ENCODE measurements at regions not wholly inside any gene's neighbourhood (a gene's known extent, or its start where the extent isn't known, plus 50 kb on each side); places are given as distances from the start of the nearest gene placed in this dataset.

DNA sequence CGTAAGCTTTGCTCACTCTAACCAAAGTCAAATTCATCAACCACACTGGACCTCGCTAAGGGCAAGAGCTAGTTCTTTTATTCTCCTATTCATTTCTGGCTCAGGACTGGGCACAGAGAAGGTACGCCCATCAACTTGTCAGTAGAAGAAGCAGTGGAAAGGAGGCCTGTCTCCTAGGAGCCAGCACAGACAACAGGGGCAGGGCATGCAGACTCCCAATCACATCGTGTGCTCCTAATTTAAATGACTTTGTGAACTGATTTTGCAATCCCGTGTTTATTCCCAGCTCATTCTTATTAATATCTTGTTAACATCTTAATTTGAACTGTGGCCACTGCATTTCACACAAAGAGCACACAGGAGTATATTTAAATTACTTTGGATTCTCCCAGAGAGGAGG lies 161.1 kb upstream of the BCL6 start:
- no peak for DNase-seq

DNA sequence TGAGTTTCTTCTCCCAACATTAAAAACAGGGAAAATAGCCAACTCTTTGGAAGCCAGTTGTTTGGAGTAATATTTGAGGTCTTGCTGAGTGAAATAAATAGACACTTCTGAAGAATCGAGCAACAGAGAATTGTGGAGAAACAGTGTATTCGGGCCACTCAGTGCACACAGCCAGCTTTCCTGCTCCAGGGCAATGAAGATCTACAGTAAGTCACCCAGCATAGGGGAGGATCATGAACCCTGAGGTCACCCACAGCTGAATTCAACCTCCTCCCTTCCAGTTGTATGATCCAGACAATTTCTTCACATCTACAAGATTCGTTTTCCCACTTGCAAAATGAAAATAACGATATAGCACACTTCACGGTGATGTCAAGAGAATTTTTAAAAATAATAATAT lies 161.7 kb upstream of the BCL6 start:
- DNase-seq, result no peak

DNA sequence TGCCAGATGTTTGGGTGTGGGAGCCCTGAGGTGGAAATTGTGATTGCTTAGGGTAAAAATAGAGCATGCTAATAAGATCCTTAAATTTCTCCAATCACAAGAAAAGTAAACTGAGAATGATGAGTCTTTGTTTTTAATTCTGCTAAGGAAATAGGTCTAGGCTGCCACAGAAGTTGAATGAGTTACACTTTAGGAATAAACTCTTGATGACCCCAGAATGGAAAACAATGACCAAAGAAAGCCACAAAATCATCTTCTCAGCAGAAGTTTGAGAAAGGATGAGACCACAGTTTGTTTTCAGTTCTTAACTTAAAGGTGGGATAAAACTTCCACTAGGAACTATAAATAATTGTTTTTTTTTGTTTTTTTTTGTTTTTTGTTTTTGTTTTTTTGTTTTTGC lies 164.6 kb upstream of the BCL6 start:
- DNase-seq, result no peak

DNA sequence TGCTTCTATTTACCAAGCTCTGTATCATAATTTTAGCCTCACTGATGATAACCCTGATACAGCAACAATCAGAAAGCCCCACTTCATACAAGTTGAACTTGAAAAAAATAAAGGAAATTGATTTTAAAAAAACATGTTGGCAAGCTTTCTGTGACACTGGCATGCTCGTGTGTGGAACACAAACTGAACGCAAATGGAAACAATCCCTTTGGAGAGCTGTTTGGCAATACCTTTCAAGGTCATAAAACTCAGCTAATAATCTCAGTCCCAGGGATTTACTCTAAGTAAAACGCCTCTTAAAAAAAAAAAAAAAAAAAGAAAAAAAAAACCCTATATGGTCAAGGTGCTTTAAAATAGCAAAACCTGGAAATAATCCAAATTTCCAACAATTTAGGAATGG lies 166.7 kb upstream of the BCL6 start:
- DNase-seq, result no peak

DNA sequence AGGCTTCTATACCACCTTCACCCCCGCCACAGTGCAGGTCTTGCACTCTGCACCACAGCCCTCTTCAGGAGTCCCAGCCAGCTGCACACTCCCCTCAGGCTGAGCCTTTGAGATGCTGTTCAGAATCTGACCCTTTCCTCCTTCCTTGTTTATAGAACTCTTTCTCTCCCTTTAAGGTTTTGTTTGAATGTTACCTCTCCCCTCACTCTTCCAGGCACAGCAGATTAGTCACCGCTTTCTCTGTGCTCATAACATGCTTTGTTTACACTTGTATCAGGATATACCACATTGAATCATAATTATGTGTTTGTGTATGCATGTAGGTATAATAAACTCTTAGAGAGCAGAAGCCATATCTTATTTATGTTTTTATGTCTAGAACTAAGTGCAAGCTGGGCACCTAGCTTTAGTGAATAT lies 168.4 kb upstream of the BCL6 start:
- no peak for DNase-seq

DNA sequence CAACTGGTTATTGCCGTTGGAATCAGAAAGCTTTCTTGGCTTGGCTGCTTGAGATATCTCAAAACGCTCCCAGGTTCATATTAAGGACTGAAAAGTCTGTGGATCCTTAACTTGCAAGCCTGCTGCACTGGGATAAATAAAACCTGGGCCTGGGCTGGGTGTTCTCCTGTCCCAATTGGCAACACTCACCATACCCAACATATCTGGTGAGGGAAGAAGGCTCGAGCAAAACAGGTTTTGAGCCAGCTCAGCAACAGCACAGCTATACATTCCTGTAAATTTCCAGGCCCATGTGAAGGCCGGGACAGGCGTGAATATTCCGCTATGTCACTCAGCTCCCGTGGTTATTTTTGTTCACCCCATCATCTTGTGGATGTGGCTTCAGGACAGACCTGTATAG lies 169.0 kb upstream of the BCL6 start:
- DNase-seq, result no peak

DNA sequence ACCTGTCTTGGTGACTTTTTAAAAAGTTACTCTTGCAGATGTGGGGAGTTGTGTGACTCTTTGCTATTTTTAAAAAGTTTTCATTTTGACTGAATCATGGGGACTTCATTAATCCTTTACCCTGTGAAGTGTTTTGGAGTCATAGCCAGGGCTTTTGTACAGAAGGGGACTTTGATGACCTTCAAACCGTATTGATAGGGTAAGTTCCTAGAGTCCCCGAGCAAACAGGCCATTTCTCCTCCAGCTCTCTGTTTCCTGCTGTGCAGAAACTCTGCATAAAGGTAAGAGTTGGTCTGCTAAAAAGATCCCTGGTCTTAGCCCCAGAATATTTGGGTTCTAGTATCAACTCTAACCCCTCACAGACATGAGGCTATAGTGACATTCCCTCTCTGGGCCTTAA lies 170.8 kb upstream of the BCL6 start:
- no peak for DNase-seq

DNA sequence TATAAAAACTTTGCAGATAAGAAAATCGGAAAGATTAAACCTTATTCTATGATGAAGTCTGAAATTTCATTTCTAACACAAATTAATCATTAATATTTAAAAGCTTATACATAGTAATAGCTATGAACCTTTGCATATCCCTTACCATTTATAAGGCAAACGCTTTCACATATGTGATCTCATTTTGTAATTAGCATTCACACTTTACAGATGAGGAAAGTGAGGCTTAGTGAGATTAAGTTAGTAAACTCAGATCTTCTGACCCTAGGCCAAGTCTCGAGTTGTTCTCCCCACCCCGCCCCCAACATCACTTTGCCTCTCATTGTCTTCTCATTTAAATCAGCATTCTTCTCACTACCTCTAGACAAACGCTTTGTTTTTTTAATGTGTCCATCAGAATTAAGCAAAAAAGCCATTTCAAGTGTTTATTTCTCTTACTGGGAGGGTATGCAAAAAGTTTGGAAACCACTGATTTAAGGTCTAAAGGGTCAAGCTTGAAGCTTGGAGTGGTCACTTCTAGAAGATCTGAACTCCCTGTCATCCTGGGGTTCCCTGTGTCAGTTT lies 172.9 kb upstream of the BCL6 start:
- no peak for DNase-seq

DNA sequence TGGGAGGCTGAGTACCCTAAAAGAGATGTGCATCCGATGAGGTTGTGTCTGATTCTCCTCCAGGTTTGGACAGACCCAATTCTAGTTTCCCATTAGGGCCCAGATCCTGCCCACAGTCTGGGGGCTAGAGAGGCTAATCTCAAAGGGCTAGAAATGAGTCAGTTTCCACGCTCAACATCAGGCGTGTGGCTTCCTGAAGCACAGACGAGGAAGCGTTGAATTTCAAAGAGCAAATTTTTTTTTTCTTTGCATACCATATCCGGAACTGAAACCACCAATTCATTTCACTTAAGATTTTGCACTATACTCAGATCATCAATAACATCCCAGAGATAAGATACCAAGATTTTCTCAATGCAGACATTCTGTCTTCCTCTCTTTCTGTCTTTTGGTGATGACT lies 173.8 kb upstream of the BCL6 start:
- DNase-seq, result peak; percentile 48

DNA sequence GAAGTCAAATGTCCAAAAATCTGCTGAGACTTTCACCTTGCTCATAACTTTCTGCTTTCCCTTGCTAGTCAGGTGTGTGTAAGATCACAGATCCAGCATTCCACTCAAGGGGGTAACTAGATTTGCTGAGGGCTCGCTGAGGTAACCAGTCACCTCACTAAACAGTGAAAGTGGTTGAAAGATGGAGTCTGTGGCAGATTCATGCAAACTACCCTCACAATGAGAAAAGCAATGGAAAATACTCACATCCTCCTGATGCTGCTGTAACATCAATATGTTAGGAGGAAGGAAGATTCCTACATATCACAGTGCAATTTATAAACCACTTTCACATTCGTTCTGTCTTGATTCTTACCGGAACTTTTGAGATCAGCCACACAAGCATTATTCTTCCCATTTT lies 174.3 kb upstream of the BCL6 start:
- DNase-seq, result no peak

DNA sequence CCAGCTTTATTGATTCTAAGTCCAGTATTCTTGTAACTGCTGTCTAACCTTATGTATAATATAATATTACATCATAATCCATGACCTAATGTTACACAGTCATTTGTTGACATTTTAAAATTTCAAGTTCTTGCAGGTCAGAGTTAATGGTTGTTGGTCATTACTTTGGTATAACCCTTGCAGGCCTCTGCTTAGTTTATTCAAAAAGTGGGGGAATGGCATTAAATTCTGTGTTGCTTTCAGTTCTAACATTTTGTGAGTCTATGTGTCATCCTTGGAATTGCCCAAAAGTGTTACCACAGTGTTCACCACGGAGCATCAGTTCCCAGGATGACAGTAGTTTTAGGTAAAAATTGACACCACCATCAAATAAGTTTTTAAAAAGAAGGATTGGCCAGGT lies 174.8 kb upstream of the BCL6 start:
- no peak for DNase-seq

DNA sequence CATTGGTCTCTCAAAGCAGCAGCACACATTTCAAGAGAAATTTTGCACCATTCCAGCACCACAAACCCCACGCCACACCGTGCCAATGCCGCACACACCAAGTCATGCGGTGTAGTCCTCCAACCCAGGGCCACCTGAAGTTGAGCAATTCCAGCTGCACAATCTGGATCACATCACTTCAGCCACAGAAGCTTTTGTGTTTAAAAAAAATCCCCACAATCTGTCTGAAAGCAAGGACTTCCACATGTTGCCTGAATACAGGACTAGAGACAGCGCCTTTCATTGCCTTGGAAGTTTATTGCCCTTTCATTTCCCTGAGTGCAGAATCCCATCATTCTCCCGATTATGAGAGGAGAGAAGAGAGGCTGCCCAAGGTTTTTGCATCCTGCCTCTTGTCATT lies 175.6 kb upstream of the BCL6 start:
- DNase-seq, result no peak

DNA sequence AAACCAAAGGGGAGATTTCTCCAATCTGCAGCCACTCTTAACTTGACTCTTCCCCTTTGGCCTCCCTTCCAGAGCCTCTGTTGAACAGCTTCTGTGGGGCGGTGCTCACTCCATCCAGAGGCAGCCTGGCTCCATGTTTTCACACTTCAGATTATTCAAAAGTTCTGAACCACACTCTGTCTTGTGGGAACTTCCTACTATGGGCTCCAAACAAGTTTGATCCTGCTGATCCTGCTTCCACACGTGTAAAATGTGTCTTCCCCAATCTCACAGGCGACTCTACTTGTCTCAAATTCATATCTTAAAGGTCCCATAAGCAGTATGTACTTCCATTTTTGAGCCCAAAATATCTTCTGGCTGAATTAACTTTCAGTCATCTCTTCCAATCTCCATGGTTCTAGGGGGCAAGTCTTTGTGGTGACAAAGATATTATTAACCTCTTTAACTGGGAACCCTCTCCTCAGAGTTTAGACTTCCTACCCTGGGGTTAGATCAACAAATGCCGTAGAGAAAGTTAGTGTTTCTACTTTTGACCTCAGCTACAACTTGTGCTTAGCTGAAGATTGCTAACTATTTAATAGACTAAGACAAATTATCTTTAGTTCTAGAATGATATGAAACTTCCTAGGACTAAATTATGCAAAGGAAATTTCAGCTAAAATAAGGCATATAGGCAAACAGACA lies 176.3 kb upstream of the BCL6 start:
- DNase-seq, result no peak

DNA sequence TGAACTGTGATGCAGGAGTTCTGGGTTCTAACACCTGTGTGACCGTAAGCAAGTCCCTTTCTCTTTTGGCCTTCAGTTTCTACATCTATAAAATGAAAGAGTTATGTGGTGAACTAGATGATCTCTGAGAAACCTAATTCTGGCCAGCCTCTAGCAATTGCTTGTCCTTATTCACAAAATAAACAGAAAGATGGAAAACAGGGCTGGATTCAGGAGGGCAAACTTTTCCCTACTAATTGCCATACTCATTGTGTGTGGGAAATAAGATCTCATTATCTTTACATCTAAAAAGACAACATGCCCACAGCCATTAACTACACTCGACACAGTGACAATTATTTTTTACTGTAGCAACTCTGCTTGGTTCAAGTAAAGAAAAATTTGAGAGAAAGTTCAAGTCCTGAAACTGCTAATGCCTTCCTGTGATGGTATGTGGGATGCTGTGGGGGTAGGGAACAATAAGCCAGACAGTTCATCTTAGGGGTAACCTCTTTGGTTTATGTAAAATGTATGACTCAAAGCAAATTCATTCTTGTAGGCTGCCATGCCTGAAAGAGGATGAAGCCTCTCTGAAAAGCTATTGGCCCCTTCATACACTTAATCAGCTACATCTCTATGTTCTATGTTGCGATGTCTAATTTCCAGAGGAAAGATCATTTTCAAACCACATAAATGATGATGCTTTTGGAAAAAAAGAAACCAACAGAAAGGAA lies 177.6 kb upstream of the BCL6 start:
- DNase-seq, result no peak

DNA sequence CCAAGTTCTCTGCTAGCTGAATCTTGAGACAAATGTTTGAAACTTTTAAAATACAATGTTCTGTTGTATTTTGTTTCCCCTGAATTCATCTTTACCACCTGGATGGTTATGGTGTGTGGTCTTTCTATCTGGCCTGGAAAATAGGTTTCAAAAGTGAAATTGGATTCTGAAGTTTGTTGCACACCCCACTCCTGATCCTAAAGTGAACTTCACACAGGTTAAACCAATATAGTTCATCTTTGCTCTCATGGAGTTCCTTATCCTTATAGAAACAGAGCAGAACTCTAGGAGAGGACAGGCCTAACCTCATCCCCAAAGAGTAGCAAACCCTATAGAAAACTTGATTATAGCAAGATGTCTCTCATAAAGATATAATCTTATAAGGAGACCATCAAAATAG lies 179.4 kb upstream of the BCL6 start:
- DNase-seq, result no peak

DNA sequence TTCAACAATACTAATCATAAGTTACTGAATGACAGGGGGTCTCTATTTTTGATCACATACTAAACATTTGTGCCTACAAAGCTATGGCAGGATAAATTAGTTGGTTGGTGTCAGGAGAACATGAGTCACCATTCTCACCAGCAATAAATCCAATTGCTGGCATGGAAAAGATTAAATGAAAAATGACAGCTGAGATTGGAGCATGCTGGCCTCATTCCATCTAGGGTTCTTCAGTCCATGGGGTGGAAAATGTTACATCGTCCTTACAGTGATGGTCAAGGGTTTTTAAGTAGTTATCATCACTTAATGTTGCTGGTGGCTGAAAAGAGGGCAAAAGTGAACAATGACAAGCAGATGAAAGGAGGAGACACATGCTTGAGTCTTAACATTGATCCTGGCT lies 180.1 kb upstream of the BCL6 start:
- no peak for DNase-seq

DNA sequence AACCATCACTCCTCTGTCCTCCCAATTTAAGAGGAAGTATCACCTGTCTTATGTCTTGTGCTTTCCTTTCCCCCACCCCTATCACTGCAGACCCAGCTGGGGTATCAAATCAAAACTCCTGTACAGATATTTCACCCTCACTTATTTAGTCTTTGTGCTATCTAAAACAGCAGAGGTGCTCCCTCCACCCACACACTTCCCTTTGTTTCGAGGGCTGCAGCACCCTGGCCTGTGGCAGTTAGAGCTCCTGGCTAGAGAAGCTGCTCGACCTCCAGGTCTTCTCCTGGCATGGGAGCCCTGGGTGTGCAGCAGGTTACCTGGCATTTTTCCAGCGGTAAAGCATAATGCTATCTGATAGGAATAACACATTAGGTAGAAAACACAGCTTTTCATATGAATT lies 181.4 kb upstream of the BCL6 start:
- no peak for DNase-seq

DNA sequence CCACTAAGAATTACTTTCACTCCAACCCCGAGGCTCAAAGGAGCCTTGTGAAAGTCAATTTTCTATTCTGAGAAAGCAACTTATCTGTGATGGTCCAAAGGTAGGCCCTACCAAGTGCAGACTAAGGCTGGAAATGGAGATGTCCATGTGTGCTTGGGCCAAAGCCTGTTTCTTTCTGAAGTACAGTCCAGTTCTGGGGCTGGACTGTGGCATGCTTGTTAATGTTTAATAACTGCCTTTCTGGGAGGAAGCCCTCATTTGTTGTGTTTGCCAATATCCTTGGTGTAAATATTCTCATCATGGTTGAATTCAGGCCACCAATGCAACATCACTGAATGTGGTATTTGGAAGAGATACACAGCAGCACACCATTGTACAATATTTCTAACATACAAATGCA lies 182.3 kb upstream of the BCL6 start:
- DNase-seq, result no peak

DNA sequence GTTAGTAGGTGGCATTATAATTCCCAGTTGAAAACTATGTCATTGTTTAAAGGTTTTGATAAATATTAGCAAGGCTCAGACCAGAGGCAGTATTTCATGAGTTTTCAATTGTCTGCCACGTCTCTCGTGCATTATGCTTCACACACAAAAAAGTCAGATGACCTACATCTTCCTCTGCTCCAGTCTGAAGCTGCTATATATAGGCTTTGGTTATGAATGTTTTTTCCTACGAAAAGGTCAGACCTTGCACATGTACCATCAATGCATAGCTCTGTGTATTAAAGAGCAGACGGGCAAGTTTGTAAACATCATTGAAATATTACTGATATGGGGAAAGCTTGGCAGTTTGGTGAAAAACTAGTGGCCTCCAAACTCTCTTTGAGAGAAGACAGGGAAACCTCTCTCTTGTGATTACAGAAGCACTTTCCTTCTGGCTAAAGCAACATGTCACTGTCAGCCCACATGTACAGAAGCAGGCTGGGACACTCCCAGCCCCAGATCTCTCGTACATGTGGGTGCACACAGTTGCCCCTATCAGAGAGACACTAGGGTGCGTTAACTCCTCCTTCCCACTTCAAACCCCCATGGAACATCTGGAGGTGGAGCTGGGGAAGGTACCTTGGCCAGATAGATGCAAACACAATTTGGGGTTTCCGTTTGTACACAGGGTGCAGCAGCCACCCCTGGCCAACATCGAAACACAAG lies 184.0 kb upstream of the BCL6 start:
- no peak for DNase-seq

DNA sequence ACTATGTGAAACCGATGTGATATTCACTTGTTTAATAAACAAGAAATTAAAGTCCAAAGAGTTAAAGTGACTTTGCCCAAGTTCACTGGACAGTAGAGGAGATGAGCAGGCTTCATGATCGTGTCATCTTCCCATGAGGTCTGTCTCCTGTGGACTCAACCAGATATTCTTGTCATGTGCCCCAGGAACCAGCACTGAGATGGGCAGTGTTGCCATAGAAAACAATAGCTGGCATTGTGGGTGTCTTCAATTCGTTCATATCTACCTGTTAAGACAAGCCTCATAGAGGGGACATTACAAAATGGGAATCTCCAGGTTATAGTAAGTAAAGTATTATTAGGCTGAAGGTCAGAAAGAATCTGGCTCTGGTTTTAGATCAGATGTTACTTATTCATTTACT lies 184.8 kb upstream of the BCL6 start:
- no peak for DNase-seq

DNA sequence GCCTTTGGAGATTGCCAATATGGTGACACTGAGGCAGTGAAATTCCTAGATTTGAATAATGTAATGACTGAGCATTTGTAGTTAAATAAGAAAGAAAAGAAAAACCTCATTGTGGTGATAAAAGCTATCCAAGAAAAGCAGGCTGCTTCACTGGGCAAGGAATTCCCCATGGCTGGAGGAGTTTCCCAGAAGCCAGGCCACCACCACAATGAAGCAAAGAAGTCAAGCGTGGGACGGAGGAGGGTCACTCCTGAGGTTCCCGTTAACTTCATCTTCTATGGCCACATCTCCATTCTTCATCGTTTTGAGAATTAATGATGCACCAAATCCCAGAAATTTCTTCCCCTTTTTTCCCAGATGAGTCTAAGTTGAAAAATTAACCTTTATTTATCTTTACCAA lies 185.8 kb upstream of the BCL6 start:
- no peak for DNase-seq

DNA sequence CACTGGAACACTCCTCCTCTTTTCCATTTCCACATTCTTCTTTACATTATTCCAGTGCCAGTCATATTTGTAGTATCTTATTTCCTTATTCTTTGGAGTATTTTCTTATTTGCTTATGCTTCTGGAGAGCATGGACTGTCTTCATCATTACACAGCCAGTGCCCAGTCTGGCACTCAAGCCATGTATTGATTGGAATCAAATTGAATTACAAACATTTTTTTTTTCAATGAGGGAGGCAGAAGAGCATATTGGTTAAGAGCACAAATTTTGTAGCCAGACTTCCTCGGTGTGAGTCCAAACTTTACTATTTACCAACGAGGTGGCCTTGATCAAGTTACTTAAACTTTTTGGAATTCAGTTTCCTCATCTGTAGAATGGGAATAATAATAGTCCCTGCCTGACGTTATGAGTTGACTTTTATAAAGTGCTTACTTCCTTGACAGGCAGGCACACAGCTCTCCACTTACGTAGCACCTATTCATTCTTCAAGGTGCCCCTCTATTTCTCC lies 186.6 kb upstream of the BCL6 start:
- no peak for DNase-seq

DNA sequence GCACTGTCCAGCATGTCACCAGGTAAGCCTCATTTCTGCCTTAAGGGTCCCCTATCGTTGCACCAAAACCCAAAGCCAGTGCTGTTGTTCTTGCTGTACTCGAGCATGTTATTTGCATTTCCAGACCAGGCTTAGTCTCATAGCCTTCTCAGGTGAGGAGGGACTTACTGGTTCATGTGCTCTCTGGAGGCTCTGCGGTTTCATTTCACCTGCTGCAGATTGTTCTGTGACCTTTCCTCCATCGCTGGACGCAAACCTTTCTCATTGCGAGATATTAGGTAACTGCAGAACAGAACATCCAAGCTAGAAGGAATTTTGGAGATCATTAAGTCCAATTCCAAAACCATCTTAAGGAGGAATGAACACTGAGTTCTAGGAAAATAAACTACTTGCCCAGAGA lies 187.3 kb upstream of the BCL6 start:
- no peak for DNase-seq

DNA sequence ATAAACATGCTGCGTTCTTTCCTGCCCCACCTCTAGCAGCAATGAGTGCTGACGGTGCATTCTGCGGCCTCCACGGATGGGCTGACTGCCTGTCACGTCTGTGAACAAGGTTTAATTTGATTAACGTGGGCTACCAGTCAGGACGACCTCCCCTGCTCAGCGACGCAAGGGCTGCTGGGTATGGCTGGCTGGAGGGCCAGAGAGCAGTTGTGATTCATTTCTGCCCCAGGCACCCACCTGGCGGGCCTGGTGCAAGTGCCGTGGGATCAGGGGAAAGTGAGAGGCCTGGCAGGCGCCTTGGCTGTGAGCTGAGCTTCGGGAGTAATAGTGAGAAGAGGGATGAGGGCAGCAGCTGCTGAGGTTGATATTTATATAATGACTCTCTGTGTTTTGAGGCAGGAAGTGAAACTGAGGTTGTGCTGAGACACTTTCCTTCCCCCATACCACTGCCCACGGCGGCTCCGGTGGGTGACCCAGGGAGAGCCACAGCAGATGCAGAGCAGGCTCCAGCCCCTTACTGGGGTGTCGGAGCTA lies 190.4 kb upstream of the BCL6 start:
- no peak for DNase-seq

Data from activated T-cell treated with anti-CD3 and anti-CD28 coated beads for 4 hours (primary cell).